Breast epithelium (tissue), 3 donors: ENCODE measurements at regions not wholly inside any gene's neighbourhood (a gene's known extent, or its start where the extent isn't known, plus 50 kb on each side); places are given as distances from the start of the nearest gene placed in this dataset.

Experiments
- CTCF ChIP-seq, 3 donors: fragments of 450-650 bp; IDR thresholded peaks; one replicate each; pipeline ENCODE4 v1.5.1; 2016 to 2017; ENCODE audit warnings: antibody characterized with exemption in 3 of 3, mild to moderate bottlenecking in 3 of 3, moderate library complexity in 3 of 3
- POLR2A ChIP-seq: fragments of 450-650 bp; IDR thresholded peaks from one replicate; pipeline ENCODE4 v1.6.1; 2016; ENCODE audit warnings: antibody characterized with exemption, mild to moderate bottlenecking, moderate library complexity

GRCh38 chr6:168938546-168938945 is 315.1 kb downstream of the THBS2 start:
- no peak for TF ChIP-seq CTCF (IDR thresholded peaks at IDR 0.05)
- no peak for TF ChIP-seq POLR2A
